LoVo (cell line): ENCODE measurements at regions not wholly inside any gene's neighbourhood (a gene's known extent, or its start where the extent isn't known, plus 50 kb on each side); places are given as distances from the start of the nearest gene placed in this dataset.
"Not testable (repeated sequence)": the region's sequence is repeated elsewhere in the genome, so short reads cannot be mapped to it uniquely, and the experiment has no call there.

Experiments
- DNase-seq: peaks from one replicate; pipeline ENCODE4 v3.0.0-alpha.2; 2016; ENCODE audit warnings: low spot score

DNA sequence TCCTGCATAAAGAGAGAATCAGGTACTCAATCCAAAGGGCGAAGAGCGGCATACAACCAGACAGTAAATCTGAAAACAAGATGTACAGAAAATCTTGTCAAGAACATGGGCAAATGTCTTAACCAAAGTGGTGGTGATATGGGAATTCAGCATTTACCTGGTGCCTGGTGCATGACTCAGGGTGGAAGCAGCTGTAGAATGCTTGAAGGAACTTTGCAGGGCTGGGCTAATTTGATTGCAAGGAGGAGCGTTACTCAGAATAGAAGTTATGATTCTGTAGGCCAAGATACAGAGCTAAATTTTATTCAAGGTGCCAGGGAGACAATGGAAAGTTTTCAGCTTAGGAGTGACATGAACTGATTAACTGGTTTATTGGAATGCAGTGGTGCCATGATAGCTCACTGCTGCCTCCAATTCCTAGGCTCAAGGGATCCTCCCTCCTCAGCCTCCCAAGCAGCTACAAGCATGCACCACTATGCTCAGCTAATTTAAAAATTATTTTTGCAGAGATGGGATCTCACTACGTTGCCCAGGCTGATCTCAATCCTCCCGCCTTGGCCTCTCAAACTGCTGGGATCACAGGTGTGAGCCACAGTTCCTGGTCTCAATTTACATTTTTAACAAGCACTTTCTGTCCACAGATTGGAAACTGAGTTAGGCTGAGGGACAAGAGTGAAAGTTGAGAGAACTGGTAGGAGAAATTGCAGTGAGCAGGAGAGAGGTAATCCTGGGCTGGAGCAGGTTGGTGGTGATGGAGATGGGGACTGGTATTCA is 91.5 kb upstream of the TBC1D5 start:
- peak; percentile 19 for DNase-seq

DNA sequence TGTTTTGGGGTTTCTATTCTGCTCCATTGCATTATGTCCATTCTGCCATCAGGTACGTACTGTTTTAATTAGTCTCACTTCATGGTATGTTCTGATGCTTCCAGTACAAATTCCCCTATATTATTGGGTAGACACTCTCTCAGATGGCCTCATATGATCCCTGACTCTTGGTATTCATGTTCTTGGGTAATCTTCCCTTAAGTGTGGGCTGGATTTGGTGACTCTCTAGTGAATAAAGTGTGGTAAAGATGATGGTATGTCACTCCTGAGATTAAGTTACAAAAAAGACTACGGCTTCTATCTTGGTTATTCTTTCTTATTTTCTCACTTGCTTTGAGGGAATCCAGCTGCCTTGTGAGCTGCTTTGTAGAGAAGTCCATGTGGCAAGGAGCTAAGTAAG is 89.6 kb upstream of the TBC1D5 start:
- no peak for DNase-seq

DNA sequence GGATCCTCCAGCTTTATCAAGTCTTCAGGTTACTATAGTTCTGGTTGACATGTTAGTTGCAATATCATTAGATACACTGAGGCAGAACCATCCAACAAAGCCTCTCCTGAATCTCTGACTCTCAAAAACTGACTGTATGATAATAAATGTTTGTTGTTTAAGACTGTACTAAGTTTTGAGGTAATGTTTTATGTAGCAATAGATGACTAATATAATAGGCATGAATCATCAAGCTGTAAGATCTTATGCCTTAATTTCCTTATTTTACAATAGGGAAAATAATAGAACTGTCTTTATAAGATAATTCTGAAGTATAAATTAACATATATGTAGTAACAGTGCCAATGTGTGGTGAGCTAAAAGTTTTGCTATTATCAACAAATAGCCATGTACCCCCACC is 88.9 kb upstream of the TBC1D5 start:
- peak; percentile 3 for DNase-seq

DNA sequence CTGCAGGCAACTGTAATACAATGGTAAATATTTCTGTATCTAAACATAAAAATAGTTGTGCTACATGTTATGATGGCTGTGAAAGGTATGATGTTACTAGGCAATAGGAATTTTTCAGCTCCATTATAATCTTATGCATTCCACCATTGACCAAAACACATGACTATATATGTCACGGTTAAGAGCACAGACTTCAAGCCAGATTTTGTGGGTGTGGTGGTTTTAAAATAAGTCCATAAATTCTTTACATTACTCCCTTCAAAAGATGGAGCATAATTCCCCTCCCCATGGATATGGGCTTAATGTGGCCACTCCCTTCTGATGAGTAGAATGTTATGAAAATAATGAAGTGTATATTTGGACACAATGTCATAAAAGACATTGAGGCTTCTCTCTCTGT is 88.4 kb upstream of the TBC1D5 start:
- peak; percentile 6 for DNase-seq

DNA sequence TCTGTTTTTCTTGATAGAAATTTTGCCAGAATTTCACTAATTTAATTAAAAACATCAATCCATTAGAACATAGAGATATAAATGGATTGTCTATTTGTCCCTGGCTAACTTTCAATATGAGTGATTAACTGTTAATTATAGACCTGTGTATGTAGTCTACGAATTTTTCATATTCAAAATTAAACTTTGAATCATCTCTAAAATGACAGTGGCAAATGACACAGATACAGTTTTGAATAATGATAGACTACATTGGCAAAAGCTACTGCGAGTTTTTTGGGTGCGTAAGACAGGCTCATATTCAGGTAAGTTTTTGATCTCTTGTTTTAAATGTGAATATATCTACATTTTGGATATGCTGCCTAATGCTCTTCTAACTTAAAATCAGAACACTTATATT is 86.0 kb upstream of the TBC1D5 start:
- no peak for DNase-seq

DNA sequence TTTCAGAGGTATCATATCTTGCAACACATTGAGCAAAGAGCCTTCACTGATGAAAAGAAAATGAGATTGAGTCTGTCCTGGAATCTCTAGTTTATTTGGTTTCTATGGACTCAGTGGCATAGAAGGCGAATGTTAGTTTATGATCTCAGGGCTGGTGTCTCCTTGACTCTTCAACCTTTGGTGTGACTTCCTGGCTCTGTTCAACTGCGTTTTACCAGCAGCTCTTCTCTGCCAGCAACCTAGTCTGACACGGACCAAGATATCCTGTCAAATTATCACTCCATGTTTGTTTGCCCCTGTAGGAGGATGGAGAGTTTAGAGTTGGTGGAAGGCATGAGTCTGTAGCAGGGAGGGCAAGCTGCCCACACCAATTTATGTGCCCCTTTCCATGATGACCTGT is 82.9 kb upstream of the TBC1D5 start:
- DNase-seq: no peak

DNA sequence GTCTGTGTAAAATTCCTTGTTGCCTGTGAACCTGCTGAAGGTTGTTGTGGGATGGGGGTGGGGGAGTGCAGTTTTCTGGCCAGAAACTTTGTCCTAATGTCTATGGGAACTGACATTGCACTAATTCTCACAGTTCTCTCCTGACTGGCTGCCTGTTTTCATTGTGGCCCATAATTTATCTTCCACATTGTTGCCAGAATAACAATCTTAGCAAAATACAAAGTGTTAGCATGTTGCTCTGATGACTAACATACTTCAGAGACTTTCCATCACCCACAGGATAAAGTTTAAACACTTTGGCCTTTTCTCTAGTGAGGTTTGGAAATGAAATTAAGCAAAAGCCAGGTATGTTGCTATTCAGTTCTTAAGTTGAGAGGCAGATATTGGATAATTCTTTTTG is 81.4 kb upstream of the TBC1D5 start:
- DNase-seq: no peak

DNA sequence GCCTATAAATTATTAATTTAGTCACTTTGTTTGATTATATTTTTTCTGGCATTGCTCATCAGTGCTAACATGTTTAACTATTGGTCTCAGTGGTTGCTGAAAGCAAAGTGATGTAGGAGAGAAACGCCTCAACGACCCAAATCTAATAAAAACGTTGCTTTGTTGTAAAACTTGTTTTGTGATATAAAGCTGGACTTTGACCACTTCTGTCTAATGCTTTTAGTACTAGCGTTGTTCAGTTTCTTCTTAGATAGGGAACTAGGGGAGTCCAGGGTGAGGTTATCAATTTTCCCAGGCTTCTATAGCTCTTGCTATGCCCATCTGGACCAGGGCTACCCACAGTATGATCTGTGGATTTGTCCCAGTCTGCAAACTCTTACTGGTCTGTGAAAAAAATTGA is 80.6 kb upstream of the TBC1D5 start:
- DNase-seq: peak; percentile 25

DNA sequence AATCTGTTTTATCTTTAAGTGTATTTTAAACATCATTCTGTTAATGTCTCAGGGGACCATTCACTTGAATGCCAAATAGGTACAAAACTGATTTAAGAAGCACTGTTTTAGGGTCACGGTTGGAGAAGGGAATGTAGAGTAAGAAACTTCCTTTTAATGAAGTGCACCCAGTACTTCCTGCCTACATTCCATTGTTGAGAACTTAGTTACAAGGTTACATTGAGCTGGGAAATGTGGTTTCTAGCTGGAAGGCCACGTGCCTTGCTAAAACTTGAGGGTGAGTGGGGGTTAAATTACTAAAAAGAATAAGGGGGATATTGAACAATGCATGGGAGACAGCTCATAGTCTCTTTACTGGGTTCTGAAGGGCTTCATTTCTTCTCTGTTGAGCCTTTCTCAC is 78.3 kb upstream of the TBC1D5 start:
- no peak for DNase-seq

DNA sequence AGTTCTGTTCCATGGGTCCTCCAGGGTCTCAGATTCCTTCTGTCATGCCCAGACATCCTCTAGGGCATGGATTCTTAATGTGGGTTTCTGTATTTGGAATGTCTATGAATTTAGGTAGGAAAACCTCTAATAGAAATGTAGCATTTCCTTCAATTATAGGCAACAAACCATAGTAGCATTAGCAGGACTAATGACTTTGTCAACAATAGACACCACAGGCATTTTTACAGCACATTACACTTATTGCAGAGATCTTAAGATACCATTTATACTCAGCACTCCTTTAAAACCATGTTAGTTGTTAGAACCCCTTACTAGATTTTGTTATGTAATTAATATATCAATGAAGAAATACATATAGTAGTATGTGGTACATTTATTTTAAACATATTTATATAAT is 77.8 kb upstream of the TBC1D5 start:
- DNase-seq: no peak

DNA sequence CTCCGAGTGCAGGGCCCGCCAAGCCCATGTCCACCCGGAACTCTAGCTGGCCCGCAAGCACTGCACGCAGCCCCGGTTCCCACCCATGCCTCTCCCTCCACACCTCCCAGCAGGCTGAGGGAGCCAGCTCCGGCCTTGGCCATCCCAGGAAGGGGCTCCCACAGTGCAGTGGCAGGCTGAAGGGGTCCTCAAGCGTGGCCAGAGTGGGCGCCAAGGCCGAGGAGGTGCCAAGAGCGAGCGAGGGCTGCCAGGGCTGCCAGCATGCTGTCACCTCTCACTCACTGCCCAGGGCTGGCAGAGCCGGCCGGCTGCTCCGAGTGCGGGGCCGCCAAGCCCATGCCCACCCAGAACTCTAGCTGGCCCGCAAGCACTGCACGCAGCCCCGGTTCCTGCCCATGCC is 75.5 kb upstream of the TBC1D5 start:
- DNase-seq: not testable (repeated sequence)

DNA sequence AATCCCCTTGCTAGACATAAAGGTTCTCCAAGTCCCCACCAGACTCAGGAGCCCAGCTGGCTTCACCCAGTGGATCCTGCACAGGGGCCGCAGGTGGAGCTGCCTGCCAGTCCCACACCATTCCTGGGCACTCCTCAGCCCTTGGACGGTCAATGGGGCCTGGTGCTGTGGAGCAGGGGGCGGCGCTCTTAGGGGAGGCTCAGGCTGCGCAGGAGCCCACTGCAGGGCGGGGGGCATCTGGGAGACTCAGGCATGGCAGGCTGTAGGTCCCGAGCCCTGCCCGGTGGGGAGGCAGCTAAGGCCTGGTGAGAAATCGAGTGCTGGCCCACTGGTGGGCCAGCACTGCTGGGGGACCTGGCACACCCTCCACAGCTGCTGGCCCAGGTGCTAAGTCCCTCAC is 75.1 kb upstream of the TBC1D5 start:
- no peak for DNase-seq

DNA sequence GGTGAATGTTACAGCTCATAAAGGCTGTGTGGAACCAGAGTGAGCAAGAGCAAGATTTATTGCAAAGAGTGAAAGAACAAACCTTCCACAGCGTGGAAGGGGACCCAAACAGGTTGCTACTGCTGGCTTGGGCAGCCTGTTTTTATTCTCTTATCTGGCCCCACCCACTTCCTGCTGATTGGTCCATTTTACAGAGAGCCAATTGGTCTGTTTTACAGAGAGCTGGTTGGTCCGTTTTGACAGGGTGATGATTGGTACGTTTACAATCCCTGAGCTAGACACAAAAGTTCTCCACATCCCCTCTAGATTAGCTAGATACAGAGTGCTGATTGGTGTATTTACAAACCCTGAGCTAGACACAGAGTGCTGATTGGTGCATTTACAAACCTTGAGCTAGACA is 74.4 kb upstream of the TBC1D5 start:
- not testable (repeated sequence) for DNase-seq

DNA sequence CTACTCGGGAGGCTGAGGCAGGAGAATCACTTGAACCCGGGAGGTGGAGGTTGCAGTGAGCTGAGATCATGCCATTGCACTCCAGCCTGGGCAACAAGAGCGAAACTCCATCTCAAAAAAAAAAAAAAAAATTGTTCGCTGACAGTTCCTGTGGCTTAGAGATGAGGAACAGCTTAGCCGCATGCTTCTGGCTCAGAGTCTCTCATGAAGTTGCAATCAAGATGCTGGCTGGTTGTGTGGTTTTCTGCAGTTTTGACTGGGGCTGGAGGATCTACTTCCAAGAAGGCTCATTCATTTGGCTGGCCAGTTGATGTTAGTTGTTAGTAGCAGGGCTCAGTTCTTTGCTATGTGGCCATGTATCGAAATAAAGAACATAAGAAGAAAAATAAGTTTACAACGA is 69.9 kb upstream of the TBC1D5 start:
- DNase-seq: not testable (repeated sequence)

DNA sequence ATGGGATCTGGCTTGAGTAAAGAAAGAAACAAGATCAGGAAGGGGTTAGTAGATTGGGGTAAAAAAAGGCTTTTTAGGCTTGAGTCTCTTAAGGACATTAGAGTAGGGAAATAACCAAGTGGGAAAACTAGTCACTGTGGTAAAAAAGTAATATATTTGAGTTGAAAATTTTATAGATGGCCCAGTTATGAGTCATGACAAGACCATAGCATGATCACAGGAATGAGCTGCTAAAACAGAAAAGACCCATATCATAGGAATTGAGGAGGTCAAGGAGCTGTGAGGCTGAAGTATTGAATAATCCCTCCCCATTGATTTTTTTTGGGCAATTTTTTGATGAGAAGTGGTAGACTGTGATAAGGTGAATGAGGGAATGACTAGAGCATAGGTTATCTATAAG is 69.2 kb upstream of the TBC1D5 start:
- no peak for DNase-seq

DNA sequence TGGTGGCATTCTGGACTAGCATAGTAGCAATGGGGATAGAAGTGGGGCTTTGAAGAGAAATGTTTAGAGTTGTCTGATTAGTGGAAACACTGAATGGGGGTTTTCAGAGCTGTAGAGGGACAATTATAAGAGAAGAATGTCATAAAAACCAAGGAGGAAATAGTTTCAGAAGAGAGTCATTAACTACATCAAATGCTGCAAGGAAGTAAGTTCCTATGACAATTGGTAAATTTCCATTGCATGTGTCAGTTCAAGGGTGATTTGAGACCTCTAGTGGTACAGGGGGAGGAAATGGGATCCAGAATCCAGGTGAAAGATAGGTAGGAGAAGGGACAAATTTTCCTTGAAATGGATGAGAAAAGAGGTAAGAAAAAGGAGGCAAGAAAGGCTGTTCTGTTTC is 68.3 kb upstream of the TBC1D5 start:
- DNase-seq: peak; percentile 36

DNA sequence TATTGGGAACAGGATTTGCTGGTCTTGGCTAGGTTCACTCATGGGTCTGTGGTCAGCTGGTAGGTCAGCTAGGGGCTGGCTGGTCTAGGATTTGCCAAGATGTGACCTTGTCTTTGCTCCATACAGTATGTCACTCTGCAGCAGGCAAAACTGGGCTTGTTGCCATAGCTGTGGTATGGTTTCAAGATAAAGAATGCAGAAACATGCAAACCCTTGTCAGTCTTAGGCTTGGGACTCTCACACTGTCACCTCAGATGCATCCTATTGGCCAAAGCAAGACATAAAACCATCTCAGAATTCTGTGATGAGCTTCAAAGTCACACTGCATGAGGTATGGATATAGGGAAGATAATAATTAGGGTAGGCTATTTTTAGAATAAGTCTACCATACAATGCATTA is 66.6 kb upstream of the TBC1D5 start:
- no peak for DNase-seq

DNA sequence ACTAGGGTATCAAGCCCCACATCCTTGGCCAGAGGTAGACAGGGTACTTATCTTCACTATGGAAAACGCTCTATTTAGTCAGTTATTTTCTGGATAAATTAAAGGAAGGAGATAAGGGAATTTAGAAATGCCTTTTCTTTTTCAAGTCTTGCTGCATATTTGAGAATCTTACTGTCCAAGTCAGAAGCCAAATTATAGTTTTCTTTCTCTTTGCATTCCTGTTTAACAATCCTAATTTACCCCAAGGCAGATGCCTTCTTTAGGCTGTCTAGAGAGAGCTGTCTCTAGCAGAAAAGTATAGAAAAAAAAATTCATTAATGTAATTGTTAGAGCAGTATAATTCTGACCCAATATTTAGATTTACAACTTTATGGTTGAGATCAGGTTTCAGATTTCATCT is 64.4 kb upstream of the TBC1D5 start:
- no peak for DNase-seq

DNA sequence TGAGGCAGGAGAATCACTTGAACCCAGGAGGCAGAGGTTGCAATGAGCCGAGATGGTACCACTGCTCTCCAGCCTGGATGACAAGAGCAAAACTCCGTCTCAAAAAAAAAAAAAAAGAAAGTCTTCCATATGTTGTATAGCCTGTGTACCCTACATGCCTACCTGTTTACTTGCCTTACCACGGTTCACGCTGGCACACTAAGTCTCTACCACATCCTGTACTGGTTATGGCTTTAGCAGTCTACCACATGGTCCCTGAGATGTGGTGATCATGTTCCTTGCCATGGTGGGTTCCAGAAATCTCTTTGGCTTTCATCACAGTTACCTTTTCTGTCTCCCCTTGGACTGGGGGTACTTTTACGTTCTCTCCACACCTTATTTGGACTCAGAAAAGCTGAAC is 63.8 kb upstream of the TBC1D5 start:
- DNase-seq: no peak

DNA sequence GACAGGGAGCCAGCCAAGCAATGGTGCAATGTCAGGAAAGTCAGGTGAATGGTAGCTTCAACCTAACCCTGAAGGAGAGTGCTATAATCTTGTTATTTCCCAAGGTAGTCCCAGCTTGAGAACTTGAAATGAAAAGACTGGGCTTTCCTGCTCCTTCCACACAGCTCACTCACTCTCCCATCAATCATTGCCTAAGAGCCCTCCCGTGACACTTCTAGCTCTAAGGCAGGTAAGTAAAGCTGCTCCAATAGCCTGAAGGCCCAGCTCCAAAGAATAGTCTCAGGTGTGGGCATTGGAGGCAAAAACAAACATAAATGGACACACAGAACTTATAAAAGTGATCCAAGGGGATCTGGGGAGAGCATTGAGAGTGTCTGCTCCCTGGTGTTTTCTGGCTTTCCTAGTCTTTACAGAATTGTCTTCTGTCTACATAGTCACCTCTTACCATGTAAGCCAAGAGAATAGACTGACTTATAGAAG is 63.1 kb upstream of the TBC1D5 start:
- no peak for DNase-seq

DNA sequence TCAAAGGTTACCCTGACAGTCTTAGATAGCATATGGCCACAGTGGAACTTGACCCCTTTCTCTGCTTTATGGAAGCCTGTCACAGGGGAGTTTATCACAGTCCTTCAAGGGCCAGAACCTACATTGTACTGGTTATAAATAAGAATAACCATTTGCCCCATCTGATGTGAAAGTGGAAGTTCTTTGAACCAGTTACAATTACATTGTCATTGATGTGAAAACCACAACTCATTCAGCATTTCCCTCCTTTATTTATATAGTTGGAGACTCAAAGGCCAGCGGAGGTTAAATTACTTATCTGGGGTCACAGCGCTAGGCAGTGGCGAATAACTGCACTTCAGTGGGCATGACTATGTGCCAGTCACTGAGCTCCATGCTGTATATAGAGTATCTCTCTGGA is 60.5 kb upstream of the TBC1D5 start:
- DNase-seq: no peak

DNA sequence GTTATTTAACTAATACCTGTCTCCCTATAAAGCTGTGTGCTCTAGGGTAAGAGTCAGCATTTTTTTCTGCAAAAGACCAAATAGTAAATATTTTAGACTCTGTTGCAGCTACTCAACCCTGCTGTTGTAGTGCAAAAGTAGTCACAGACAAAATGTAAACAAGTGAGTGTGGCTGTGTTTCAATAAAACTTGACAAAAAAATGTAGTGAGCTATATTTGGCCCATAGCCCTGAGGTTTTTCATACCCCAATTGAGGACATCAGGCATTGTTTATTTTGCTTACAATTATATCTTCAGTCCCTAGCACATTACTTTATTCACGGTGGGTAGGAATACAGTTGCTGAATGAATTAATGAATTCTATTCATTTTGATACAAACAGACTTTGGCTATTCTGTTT is 58.7 kb upstream of the TBC1D5 start:
- DNase-seq: no peak

DNA sequence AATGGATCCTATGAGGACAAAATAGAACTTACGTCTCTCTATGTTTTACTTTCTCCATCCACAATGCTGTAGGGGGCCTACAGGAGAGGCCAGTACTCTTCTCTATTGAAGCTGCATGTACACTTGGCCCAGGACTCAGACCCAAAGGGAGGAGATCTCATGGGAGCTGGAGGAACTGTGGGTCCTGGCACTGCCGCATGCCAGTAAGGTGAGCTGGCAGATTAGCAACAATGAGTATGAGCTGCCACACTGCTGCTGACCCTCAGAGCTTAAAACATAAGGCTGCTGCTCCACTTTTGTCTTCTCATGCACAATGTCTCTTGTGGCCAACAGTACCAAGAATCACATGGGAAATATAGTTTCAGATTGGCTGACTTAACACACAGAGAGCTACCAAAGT is 57.8 kb upstream of the TBC1D5 start:
- no peak for DNase-seq

DNA sequence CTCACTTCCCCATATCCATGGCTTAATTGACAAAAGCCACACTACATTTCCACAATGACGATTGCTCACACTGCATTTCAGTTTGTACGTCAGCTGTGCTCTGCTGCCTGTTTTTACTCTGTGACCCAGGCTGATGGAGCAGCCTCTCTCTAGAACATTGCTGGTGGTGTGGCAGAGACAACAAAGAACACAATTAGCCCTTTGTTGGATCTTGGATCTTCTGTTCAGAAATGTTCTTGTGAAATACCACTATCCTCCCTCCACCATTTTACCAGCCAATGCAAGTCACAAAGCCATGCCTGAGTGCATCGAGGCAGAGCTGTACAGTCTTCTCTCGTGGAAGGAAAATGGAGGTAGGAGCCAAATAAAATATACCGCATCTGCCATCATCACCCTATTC is 56.9 kb upstream of the TBC1D5 start:
- no peak for DNase-seq
